ENCODE measurements at regions not wholly inside any gene's neighbourhood (a gene's known extent, or its start where the extent isn't known, plus 50 kb on each side); places are given as distances from the start of the nearest gene placed in this dataset.
"Not testable (repeated sequence)": the region's sequence is repeated elsewhere in the genome, so short reads cannot be mapped to it uniquely, and the experiment has no call there.

GRCh38 chr21:19109694-19110093, 706.1 kb upstream of the TMPRSS15 start:
- no peaks in the 10 kb centered on the region for H3K4me1 ChIP-seq
- no peak for TF ChIP-seq POLR2A (IDR thresholded peaks at IDR 0.05)
- TF ChIP-seq CTCF (IDR thresholded peaks at IDR 0.05) = no peak
- no peaks in the 10 kb centered on the region for H3K36me3 ChIP-seq (ENCODE audit: low read depth, missing control alignments)
- no peak overlapping the region for H3K27ac ChIP-seq
- H3K27me3 ChIP-seq = no peaks in the 10 kb centered on the region
- no peak overlapping the region for H3K4me3 ChIP-seq
- no peak for DNase-seq
- WGBS, 2 donors = 70 to 75% methylated on average over 2 of the region's 2 CpGs
- no peaks in the 10 kb centered on the region for H3K9me3 ChIP-seq
- intact Hi-C loops (cut with DNase I; ENCODE audit: low total_unique reads) = no loop called here

- intact Hi-C loops (cut with DNase I; ENCODE audit: low total_unique reads); DNase-seq; H3K27ac ChIP-seq; H3K27me3 ChIP-seq; H3K9me3 ChIP-seq; H3K4me3 ChIP-seq; H3K4me1 ChIP-seq; H3K36me3 ChIP-seq (ENCODE audit: low read depth, missing control alignments): not testable (repeated sequence)
- 68 to 86% methylated on average over 4 of the region's 4 CpGs for WGBS, 2 donors
These were observed 715.7 kb upstream of the TMPRSS15 start for GRCh38 chr21:19119259-19119658.

GRCh38 chr21:19120591-19120990, 717.0 kb upstream of the TMPRSS15 start:
- Histone ChIP-seq H3K4me3 (no peak overlapping the region), H3K27me3 (no peaks in the 10 kb centered on the region), H3K4me1 (no peaks in the 10 kb centered on the region), H3K9me3 (no peaks in the 10 kb centered on the region), H3K36me3 (ENCODE audit: low read depth, missing control alignments) (no peaks in the 10 kb centered on the region), H3K27ac (no peak overlapping the region)
- intact Hi-C loops (cut with DNase I; ENCODE audit: low total_unique reads) = no loop called here
- no peak for DNase-seq
- no peak for TF ChIP-seq POLR2A (IDR thresholded peaks at IDR 0.05)
- no peak for TF ChIP-seq CTCF (IDR thresholded peaks at IDR 0.05)
- WGBS, 2 donors = 71 to 79% methylated on average over 4 of the region's 4 CpGs

GRCh38 chr21:19122356-19122755, 718.8 kb upstream of the TMPRSS15 start:
- TF ChIP-seq POLR2A (IDR thresholded peaks at IDR 0.05) (no peak), CTCF (IDR thresholded peaks at IDR 0.05) (no peak)
- WGBS, 2 donors = 61 to 69% methylated on average over 2 of the region's 2 CpGs

GRCh38 chr21:19123053-19123452, 719.5 kb upstream of the TMPRSS15 start:
- DNase-seq = no peak
- H3K4me3 ChIP-seq = no peak overlapping the region
- no peak overlapping the region for H3K27ac ChIP-seq
- no peaks in the 10 kb centered on the region for H3K27me3 ChIP-seq
- TF ChIP-seq CTCF (IDR thresholded peaks at IDR 0.05) (no peak), POLR2A (IDR thresholded peaks at IDR 0.05) (no peak)
- no peaks in the 10 kb centered on the region for H3K4me1 ChIP-seq
- 58 to 71% methylated on average over 5 of the region's 5 CpGs for WGBS, 2 donors
- intact Hi-C loops (cut with DNase I; ENCODE audit: low total_unique reads) = no loop called here
- H3K36me3 ChIP-seq (ENCODE audit: low read depth, missing control alignments) = no peaks in the 10 kb centered on the region
- H3K9me3 ChIP-seq = no peaks in the 10 kb centered on the region

More at GRCh38 chr21:19122356-19122755, 718.8 kb upstream of the TMPRSS15 start:
- Histone ChIP-seq H3K27ac (no peak overlapping the region), H3K4me1 (no peaks in the 10 kb centered on the region), H3K4me3 (no peak overlapping the region), H3K27me3 (no peaks in the 10 kb centered on the region), H3K36me3 (ENCODE audit: low read depth, missing control alignments) (no peaks in the 10 kb centered on the region), H3K9me3 (no peaks in the 10 kb centered on the region)
- no peak for DNase-seq
- intact Hi-C loops (cut with DNase I; ENCODE audit: low total_unique reads) = no loop called here
